ENCODE measurements at regions not wholly inside any gene's neighbourhood (a gene's known extent, or its start where the extent isn't known, plus 50 kb on each side); places are given as distances from the start of the nearest gene placed in this dataset.

DNA sequence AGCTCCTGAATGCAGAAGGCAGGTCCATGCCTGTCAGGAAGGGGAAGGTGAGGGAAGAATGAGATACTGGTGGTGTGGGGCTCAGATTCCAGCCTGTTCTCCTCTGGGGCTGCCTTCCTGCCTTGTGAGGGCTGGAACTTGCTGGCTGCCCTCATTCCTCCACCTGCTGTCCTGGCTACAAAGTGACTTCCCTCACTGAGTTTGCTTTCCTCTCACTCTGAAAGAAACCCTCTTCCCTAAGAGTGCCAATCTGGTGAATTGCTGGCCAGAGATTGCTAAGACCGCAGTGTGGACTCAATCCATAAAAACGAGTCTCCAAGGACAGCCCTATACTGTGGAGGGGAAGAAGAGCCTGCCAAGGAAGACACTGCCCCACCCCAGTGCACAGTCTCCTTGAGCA, 664.4 kb upstream of the HS6ST1 start:
- no peak for DNase-seq (ENCODE audit: low read depth)

DNA sequence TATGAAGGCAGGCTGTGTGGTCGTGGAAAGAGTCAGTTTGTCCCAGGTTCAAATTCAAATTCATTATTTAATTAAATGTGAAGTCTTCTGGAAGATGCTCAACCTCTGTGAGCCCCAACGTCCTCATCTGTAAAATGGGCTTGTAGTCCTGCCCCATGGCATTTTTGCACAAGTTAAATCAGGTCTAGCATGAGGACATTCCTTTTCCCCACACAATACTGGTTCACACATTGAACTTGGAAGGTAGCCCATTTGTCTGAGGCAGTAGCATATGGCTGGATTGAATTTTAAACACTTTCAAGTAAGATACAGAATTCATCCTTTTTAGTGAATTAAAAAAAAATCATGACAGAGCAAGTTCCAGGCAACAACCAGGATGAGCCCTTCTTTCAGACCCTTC, 665.4 kb upstream of the HS6ST1 start:
- DNase-seq (ENCODE audit: low read depth): no peak

DNA sequence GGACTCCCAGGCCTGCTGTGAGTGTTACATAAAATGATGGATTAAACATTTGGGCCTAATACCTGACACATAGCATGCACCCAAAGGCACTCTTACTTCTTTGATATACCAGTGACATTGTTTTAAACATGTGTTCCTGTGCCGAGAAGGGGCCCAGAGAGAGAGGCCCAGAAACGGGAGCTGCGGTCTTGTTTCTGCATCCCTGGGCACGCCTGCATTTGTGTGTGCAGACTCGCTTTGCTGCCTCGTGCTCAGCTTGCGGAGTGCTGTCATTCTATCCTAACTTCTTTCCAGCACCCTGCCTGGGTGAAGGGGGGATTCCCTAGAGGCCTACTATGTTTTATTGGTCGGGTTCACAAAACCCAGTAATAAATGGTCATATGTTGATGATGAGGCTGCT, 666.2 kb upstream of the HS6ST1 start:
- no peak for DNase-seq (ENCODE audit: low read depth)

- DNase-seq (ENCODE audit: low read depth): no peak
These were observed 667.5 kb upstream of the HS6ST1 start for GRCh38 chr2:128986026-128986715.

DNA sequence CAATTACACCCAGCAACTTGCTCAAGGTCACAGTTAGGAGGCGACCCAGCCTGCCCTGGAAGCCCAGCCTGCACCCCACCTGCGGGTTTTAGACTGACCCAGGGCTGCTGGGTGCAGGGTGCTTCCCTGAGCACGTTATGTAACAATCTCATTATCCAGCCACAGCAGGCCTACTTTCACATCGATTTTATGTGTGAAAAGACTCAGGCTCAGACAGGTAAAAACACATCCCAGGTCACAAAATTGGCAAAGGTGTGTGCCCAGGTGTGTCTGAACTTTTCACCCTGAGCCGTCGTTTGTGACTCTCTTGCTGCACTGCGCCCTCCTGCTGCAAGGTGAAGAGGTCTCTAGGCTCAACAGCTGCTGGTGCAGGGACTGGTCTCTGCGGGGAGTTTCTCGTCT, 668.2 kb upstream of the HS6ST1 start:
- no peak for DNase-seq (ENCODE audit: low read depth)

GRCh38 chr2:128988326-128988725, 669.7 kb upstream of the HS6ST1 start:
- no peak for DNase-seq (ENCODE audit: low read depth)

- DNase-seq (ENCODE audit: low read depth): no peak
These were observed 670.3 kb upstream of the HS6ST1 start for GRCh38 chr2:128988967-128989366.

GRCh38 chr2:128995086-128995485, 676.4 kb upstream of the HS6ST1 start:
- no peak for DNase-seq (ENCODE audit: low read depth)

DNA sequence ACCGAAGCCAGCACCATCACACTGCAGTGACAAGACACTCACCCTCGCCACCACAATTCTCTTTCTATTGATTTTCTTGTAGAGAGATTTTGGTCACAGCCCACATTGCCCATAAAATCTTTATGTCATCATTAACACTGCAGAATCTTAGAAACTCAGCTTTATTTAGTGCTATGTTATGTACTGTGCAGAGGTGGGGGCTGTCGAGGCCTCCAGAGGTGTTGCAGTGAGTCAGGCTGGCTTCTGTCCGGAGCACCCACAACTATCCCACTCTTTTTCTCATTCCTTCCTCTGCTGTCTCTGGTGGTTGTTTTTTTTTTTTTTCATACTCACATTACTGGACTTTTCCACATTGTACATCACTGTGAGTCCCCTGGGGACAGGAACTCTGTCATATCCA, 677.4 kb upstream of the HS6ST1 start:
- DNase-seq (ENCODE audit: low read depth): no peak

- DNase-seq (ENCODE audit: low read depth): no peak
These were observed 678.6 kb upstream of the HS6ST1 start for GRCh38 chr2:128997166-128997866.

- no peak for DNase-seq (ENCODE audit: low read depth)
These were observed 683.3 kb upstream of the HS6ST1 start for GRCh38 chr2:129001926-129002325.

DNA sequence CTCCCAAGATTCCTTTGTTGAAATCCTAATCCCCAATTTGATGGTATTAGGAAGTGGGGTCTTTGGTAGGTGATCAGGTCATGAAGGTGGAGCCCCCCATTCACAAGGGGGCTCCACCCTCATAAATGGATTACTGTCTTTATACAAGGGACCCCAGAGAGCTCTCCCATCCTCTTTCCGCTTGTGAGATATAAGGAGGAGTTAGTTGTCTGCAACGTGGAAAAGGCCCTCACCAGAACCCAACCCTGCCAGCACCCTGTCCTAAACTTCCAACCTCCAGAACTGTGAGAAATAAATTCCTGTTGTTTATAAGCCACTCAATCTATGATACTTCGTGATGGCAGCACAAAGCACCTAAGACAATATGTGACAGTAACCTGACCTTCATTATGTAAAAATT, 684.1 kb upstream of the HS6ST1 start:
- DNase-seq (ENCODE audit: low read depth): no peak

- no peak for DNase-seq (ENCODE audit: low read depth)
These were observed 685.8 kb upstream of the HS6ST1 start for GRCh38 chr2:129004485-129004884.

DNA sequence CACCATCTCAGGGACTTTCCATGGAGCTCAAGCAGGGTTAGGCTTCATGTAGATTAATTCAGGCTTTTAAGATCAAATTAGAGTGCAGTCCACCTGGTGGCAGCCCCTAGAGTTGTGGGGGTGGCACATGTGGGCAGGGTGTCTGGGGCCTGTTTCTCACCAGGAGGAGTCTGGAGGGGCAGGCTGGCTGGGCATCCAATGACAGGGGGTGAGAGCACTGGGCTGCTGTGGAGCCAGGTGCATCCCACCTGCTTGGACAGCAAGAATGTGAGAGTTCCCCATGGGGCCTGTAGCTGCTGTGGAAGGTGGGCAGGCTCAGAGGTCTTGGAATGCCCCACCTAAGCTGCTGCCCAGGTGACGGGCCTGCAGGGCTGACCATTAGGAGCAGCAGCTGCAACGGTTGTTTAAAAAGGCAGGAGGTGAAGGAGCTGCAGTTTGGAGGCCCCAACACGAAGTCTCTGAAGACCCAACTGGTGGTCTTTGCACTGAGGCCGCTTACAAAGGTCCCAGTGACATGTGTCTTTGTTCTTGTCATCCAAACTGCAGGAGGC, 686.3 kb upstream of the HS6ST1 start:
- DNase-seq (ENCODE audit: low read depth): no peak

DNA sequence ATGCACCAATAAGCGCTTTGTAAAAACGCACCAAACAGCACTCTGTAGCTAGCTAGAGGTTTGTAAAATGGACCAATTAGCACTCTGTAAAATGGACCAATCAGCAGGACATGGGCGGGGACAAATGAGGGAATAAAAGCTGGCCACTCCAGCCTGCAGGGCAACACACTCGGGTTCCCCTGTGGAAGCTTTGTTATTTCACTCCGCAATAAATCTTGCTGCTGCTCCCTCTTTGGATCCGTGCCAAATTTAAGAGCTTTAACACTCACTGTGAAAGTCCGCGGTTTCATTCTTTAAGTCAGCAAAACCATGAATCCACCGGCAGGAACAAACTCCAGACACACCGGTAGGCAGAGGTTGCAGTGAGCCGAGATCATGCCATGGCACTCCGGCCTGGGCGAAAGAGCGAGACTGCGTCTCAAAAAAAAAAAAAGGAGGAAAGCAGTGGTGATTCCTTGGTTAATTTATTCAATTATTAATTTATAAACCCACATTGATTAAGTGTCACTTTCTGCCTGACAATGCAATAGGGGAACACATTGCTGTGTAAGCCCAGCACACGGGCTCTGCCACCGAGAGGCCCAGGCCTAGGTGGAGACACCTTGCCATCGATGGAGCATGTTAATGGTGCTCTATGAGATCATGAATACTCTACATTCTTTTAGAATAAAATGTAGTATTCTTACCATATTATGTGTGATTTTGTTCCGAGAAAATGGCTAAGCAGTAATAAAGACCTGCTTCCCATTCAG, 687.6 kb upstream of the HS6ST1 start:
- DNase-seq (ENCODE audit: low read depth): no peak

DNA sequence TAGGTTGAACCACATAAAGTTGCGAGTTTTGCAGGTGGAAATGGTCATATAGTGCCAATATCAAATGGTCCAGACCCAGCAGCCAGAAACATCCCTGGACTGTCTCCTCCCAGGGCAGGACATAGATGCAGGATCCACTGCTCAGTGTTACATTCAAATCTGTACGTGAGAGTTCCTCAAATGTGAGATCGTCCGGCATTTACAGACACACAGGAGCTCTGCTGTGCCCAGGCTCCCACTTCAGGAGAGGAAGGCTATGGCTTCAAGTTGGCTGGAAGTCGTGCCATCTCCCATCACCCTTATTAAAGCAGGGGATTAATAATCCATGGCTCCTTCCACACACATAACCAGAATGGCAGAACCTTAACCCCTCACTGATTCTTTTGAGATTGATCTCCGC, 688.2 kb upstream of the HS6ST1 start:
- no peak for DNase-seq (ENCODE audit: low read depth)

- no peak for DNase-seq (ENCODE audit: low read depth)
These were observed 689.6 kb upstream of the HS6ST1 start for GRCh38 chr2:129008055-129008880.

DNA sequence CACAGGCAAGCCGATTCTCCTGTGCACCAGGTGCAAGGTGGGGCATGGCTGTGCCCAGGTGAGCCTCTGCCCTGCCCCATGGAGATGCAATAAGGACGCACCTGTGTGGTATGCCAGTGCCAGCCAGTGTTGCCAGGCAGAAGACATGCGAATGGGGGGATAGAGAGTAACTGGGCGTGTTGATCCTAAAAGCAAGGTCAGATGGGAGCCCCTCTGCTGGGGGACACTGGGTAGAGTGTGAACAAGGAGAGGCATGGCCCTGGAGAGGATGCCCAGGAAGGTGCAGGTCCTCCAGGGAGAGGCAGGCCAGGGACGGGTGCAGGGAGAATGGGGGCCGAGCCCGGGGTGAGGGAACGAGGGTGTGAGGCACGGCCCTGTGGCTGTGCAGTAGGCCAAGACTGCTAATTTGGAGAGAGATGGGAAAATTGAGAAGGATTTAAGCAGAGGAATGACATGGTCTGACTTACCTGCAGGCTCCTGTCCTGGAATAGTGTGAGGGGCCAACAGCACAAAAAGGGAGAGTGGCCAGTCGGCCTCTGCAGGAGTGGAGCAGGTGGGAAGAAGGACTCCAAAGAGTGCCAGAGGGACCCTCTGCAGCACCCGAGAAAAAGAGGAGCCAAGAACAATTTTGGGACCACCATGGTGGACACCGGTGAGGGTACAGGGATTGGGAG, 690.4 kb upstream of the HS6ST1 start:
- no peak for DNase-seq (ENCODE audit: low read depth)

DNA sequence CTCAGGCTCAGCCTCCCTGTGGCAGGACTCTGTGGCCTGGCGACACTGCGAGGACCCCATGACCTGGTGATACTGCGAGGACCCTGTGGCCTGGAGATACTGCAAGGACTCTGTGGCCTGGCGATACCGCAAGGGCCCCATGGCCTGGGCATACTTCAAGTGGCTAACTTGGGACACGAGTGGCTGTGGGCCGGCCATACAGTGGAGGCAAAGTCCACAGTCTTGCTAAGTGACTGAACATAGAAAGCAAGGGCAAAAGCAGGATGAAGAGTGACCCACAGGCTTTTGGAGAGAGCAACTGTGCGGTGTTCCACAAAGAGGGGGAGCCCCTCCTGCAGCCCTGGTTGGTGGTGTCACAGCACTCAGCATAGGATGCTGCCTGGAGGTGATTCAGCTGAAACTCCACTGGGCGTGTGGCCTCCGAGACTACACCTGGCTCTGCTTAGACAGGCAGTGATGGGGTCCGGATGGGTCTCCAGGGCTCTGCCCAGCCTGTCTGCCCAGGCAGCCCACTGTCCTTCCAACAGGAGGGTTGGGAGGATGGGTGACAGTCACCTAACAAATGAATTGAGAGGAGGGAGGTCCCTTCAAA, 691.0 kb upstream of the HS6ST1 start:
- DNase-seq (ENCODE audit: low read depth): no peak

- DNase-seq (ENCODE audit: low read depth): no peak
These were observed 691.6 kb upstream of the HS6ST1 start for GRCh38 chr2:129010262-129010661.

DNA sequence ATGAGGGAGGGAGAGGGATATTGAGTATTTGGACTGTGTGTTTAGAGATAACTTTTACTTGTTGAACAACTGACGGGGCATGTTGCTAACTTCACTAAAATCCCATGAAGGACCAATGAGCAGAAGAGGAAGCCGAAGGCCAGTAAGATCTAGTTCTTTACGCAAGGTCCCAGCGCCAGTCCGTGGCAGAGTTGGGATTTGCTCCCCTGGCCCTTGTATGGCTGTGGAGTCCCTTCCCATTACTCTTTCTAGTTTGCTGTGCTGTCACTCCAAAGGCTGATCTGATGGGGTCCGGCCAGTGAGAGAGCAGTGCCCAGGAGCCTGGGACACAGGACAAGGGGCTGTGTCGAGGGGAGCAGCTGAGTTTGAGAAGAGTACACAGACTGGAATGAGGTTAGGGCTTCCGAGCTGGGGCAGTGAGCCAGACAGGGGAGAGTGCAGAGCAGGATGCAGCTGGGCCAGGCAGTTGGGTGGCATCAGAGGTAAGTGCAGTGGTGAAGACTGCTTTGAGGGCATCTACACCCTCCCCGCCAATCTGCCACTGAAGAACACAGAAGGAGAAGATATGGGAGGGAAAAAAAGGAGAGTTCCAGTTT, 692.9 kb upstream of the HS6ST1 start:
- no peak for DNase-seq (ENCODE audit: low read depth)
